GM19452 (cell line): ENCODE measurements at regions not wholly inside any gene's neighbourhood (a gene's known extent, or its start where the extent isn't known, plus 50 kb on each side); places are given as distances from the start of the nearest gene placed in this dataset.
A peak's percentile ranks its signal among the peaks of the same experiment; 100 is the strongest.

Experiments
- ATAC-seq: cut with Tn5 transposase; IDR thresholded peaks from one replicate; pipeline ENCODE4 v1.9.1; 2021; ENCODE audit not compliant: unreplicated experiment

DNA sequence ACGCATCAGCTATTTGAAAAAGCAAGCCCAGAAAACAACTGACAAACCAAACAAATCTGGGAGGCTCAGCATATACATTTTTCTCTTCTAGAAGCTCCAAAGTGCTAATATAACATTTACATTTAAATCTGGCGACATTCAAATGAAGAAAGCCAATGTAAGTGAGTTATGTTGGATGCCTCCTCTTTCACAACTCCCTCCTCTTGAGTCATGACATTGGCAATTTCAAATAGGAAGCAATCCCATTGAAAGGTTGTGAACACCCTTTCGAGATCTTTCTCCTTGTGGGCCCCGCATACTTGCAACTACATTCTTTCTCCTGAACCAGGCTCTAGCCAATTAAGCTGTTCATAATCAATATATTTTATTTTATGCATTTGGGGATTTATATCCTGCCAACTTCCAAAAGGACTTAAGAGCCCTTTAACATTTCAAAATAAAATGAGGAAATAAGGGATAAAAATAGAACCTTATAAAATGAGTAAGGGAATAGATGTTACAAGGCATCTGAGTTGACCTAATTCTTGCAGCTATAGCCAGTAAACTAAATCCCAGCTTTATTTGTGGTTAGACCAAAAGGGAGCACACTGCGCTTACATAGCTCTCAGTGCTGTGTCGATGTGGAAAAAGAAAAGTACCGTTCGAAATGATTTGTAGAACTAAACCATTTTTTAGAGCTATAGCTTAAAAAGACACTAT lies 129.5 kb upstream of the SESN3 start:
- no peak for ATAC-seq

DNA sequence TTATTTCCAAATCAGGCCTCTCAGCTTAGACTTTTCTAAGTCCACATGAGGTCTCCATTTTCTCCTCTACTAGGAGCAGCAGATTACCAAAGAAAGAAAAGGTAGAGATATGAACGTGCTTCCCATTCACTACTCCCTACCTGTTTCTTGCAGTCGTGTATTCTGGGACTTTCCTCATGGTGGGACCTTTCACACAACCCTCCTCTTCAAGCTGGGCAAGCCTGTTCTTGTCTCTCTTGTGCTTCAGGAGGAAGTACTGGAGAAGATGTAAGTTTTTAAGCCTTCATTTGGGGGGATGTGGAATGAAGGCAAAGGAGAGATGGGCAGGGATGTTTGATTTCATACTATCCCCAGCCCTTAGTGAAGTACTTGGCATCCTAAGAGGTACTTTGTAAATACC lies 128.8 kb upstream of the SESN3 start:
- no peak for ATAC-seq

DNA sequence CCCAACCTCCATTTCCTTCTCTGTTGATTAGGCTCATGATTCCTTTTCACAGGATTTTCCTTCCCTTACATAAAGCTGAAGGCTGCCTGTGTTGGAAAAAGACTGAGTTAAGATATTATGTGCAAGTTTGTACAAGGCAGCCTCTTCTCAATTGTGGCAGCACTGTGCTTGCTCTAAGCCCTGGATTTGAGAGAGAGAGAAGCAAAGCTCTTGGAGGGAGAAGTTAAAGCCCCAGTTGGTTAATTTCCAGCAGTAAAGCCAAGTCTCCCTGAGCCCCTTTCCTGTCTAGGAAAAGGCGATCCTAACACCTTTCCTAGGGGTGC lies 128.3 kb upstream of the SESN3 start:
- ATAC-seq, result no peak

DNA sequence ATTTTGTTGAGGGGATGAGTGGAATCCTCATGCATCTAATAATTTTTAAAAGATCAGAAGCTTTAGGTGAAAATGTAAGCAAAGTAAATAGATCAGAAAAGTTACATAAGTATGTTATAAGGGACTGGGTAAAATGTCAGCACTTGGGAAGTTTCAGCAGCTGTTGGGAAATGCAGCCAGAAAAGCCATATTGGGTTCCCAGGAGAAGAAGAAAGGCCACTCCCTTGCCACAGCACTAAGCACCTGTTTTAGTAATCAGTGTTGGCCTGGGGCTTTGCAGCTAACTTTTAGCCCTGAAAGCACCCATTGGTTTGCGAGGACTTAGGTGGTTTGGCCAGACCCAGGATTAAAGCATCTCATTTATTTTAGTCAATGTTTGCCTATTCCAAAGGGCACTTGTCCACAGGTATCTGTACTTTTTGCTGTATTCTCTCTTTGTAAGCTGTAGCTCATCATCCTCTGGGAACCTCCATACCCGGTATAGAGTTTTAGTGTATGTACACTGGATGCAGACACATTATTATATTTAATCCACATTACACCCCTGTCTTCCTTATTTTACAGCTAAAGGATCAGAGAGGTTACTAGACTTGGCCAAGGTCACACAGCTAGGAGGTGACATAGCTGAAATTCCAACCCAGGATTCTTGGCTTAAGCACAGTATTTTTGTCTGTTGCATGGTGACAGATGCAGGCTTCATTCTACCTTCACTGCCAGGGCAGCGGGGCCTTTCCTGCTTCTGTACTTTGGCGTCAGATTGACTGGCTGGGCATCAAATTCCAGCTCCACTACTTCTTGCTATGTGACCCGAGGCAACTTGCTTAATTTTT lies 127.7 kb upstream of the SESN3 start:
- no peak for ATAC-seq

DNA sequence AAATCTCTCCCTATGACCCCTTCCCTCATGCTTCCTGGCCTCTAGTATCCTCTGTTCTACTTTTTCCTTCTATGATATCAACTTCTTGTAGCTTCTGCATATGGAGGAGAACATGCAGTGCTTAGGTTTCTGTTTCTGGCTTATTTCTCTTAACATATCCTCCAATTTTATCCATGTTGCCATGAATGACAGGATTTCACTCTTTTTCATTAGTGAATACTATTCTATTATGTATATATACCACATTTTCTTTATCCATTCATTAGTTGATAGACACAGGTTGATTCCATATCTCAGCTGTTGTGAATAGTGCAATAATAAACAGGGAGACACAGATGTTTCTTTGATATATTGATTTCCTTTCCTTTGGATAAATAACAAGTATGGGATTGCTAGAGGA lies 123.3 kb upstream of the SESN3 start:
- ATAC-seq, result no peak

DNA sequence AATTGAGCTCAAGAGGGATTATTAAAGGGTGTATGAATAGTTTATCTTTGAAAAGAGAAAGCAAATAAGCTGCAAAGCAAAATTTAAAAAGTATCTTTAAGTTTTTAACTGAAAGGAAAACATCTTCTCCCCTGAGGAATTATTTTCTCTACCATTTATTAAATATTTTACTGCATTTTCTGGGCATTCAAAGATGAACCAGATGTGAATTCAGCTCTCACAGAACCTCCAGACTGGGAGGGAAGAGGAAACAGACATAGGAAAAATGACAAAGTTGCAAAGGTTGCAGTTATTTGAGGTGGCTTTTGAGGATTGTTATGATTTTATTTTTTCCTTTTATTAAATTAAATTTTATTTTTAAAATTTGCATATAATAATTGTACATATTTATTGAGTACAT lies 122.7 kb upstream of the SESN3 start:
- no peak for ATAC-seq

DNA sequence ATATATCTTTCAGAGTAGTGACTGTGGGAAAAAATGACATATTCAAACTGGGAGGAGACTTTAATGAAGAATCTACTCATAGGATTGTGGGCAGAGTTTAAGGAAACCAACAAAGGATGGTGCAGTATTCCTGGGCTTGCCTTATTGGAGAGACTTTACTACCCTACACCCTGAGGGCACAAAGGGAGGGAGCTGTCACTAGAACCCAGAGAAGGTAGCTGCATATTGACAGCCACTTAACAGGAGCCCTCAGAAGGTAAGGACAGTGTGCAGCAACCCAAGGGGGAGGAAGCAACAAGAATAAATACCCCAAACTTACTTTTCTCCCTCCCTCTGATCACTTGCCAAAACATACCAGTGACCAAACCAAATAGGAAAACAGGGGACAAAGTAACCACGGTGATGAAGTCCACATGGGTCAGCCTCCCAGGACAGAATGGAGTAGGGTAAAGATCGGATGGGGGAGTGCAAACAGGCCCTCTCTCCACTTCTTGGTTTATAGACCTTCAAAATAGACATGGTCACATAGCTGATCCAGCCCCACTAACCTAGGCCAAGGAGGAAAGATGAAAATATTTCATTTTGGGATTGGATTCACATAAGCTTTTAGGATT lies 121.8 kb upstream of the SESN3 start:
- no peak for ATAC-seq

DNA sequence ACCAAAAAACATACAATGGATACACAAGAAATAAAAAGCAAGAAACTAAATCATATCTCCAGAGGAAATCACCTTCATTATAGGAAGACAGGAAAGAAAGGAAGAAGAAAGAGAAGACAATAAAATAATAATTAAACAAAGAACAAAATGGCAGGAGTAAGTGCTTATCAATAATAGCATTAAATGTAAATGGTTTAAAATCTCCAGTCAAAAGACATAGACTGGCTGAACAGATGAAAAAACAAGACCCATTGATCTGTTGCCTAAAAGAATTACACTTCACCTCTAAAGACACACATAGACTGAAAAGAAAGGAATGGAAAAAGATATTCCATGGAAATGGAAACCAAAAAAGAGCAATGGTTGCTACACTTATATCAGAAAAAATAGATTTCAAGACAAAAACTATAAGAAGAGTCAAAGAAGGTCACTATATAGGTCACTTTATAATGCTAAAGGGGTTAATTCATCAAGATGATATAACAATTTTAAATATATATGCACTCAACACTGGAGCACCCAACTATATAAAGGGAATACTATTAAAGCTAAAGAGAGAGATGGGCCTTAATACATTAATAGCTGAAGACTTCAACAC lies 118.4 kb upstream of the SESN3 start:
- ATAC-seq, result no peak

DNA sequence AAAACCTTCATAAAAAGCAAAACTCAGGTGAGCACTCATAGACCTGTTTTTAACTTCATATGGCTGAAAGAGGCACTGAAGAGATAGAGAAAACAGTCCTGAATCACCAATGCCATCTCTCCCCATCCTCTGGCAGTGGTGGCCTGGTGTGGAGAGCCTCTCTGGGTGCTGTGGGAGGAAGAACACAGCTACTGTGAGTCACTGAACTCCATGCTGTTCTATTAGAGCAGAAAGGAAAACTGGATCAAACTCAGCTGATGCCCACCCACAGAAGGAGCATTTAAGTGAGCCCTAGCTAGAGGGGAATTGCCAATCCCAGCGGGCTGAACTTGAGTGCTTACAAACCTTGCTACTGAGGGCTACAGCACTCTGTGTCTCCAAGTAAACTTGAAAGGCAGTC lies 115.3 kb upstream of the SESN3 start:
- ATAC-seq, result no peak

DNA sequence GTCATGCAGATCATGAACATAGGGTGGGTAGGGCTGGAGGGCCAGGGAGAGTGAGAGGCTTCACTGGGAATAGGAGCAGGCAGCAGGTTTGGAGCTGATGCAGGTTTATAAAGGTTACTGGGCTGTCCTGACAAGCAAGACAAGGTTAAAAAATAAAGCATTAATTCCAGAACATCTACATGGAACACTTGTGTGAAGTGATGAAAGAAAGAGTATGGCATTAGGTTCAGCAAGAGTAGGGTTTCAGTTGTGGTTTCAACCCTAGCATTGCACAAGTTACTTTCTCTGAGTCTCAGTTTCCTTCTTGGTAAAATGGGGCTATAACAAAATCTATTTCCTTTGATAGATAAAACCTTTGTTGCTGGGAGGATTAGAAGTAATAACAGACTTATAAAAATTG lies 114.6 kb upstream of the SESN3 start:
- no peak for ATAC-seq

DNA sequence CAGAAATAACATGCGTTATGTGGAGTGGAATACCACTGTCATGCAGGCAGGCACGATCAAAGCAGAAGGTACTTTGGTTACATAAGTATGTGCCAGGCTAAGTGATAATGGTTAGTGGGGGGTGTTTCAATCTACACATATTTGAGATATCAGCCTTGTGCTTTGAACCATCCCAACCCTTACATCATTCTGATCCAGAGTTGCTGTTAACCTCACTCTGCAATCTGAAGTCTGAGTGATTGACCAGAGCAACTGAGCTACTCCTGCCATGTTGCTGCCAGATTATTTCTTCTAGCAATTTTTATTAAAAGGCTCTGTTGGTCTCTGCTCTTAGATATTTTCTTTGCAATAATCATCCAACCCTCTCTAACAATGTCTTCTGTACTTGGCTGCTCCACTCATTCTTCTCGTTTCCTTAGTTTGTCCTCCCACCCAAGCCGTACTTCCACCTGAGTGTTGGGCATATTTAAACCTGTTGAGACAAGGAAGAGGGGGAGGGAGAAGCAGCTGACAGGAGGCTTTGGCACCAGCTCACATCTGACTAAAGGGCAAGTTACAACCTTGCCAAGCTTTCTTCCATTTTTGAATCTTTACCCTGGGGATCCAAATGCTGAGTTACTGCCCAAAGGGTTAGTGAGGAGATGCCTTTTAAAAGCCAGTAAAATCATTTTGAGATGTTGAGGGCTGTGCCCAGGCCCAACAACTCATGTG lies 114.1 kb upstream of the SESN3 start:
- no peak for ATAC-seq

DNA sequence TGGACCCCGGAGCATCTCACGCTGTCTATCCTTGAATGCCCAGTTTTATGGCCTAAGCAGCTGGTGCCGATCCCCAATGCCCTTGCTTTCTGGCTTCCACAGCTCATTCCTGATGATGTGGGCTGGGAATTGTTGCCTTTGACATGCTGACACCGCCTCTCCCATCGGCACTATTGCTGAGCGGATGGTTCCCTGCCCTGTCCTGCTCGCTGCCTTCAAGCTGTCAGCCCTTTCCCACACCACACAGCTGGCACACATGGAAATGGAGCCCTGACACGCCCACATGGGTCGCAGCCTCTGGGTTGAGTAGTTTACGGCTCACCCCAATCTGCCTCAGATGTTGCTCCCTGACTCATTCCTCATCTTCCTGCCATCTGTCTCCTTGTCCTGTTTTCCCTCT lies 110.2 kb upstream of the SESN3 start:
- ATAC-seq, result no peak

DNA sequence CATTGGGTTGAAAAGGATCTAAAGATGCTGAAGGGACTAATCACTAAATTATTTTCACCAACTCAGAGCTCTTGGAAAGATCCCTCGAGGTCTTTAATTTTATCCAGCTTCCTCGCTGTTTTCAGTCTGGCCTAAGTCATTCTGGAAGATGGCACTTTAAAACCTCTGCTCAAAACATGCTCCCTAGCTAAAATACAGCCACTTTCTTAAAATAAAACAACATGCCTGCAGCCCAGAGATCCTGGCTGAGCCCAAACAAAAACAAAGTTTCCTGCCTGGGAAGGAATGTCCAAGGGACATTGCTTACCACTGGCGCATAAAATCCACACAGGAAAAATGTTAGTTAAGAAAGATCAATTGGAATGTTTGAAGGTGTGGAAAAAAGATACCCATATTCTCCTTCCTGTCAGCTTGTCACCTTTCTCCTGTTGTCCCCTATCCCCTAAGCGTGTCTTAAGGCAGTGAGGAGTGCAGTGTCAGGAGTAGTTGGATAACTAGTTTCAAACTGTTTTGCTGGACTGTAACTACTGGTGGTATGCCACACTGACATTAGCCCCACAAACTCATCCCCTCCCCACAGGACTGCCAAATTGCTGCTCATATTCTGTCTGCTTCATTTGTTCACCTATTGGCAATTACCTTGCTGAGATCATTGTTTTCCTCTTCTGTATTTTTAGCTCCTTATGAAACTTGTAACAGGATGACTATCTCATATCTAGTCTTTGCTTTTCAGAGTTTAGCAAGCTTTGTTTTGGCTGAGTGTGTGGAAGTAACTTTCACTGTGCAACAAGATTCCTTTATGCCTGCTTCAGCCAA lies 108.3 kb upstream of the SESN3 start:
- ATAC-seq, result no peak

DNA sequence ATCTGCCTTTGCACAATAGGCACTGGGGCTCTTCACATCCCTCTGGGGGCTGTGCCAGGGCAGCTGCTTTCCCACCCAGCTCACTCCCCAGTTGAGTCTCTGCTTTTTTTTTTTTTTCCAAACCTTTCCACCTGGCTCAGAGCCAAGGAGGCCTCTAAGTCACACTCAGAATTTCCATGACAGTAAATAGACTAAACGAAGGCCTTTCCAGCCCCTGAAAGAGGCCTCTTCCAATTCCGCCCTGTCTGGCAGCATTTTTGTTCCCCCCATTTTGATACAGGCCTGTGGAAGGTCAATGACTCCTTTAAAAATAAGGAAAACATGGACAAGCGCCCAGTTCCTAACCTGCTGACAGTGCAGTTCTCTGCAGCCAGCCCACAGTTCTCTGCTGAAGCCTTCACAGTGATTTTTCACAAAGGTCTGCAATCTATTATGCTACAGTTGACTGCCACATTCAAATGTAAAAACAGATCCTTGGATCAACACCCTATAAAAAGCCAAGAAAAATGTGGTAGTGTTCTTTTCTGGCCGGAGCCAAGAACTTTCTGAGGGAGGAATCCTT lies 107.5 kb upstream of the SESN3 start:
- no peak for ATAC-seq

DNA sequence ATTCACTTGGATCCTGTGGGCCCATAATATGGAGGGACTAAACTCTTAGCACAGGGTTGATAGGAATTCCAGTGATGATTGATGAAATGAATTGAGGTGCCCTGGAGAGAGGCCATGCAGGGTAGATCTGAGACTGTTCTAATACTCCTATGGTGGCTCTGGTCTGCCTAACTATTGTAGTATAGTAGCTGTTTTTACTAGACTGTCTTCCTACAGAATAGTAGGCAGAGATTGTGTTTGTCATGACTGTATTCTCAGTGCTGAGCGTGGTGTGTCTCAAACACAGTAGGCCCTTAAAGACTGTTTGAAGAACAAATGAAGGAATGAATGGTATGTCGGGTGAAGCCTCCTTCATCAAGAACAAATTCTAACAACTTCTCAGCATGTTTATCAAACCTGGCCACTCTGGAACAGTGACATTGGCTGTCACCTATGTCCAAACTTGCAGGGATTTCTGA lies 107.0 kb upstream of the SESN3 start:
- peak; percentile 21 for ATAC-seq

DNA sequence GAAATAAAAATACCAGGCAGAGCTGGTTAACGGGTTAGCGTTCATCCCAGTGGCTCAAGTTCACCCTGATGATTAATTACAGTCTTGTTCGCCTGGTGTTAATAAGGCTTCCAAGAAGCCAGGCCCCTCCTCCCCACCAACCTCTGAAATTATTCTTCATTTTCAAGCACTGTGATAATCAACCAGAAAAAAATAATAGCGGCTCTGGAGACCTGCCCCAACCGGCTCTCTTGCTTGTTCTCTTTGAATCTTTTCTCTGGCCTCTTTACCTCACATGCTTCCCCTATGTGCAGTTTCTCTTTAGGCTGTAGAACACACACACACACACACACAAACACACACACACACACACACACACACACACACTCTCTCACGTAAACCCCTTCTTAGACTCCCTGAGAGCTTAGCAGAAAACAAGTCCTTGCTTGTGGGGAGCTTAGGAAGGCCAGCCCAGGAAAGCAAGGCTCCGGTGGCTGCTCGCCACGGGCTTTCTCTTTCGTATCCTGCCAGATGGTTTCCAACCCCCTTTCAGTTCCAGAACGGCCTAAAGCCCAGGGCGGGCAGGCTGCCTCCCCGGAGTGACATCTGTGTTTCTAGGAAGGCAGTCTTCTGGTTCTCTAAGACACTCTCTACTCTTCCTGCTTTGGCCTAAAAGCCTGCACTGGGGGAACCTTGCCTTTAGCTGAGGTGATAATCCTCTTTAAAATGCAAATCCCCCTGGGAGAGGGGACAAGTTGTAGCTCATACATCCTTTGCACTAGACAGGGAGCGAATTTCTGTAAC lies 106.4 kb upstream of the SESN3 start:
- peak; percentile 92 for ATAC-seq

DNA sequence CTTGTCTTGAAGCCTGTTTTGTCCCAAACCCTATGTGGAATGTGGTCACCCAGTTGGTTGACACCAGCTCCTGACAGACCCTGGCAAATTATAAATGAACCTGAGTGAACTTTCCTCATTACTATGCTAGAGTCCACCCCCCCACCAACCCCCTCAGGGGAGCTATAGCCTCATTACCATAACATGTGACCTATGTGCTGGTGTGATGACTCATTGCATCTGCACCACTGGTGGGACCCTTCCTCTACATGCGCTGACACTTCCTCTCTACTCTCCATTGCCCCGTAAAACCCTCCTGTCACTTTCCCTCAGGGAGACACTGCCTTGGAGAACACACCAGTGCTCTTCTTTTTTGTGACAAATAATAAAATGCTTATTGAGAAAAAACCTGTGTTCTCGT lies 105.0 kb upstream of the SESN3 start:
- ATAC-seq, result no peak

DNA sequence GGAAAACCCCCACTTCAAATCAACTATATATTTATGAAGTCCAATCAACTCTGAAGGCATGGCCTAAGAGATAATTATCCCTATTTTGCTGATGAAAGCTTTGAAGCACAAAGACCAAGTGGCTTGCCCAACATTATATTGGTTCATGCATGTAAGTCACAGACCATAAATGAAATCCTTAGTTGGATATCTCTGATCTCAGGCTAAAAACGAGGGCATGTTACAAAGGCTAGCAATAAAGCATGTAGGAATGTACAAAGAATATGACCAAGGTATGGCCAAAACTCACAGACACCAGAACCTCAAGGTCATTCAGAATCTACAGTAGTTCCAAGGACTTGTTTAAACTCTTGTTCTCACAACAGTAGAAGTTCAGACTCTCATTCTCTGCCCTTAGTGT lies 100.2 kb upstream of the SESN3 start:
- no peak for ATAC-seq

DNA sequence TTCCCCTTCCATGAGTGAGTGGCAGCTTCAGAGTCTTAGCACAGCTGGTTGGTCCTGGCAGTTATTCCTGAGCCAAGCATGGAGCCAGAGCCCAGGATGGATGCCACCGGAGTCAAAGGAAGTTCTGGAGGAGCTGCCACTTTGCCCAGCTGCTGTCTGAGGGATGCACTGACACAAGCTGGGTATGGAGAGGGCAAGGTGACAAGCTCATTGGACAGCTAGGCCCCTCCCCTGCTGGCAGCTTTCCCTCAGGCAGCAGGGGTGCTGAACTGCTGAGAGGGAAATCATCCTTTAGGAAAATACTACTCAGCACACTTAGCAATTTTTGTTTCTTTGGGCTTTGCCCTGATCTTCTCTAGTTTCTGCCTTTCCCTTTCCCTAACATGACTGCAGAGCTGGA lies 99.3 kb upstream of the SESN3 start:
- no peak for ATAC-seq
